OCI-LY7 (cell line): ENCODE measurements at regions not wholly inside any gene's neighbourhood (a gene's known extent, or its start where the extent isn't known, plus 50 kb on each side); places are given as distances from the start of the nearest gene placed in this dataset.

Experiments
- BruUV-seq: library from RNA; stranded (reverse); fragments of 400-500 nt; replicated peaks from 2 replicates; lab custom pipeline; 2021; lab: Mats Ljungman, UMichigan
- CTCF ChIA-PET: fragments of 300-600 bp; sonication (Branson Sonifier 250); formaldehyde crosslinking; loops from one replicate; lab custom pipeline; 2022; ENCODE audit warnings: antibody characterized with exemption; ENCODE audit not compliant: unreplicated experiment; lab: Charles Lee
- POLR2A ChIA-PET: fragments of 300-600 bp; sonication (Branson Sonifier 250); formaldehyde crosslinking; loops from one replicate; lab custom pipeline; 2022; ENCODE audit warnings: antibody characterized with exemption; lab: Charles Lee
- DNase-seq: peaks from one replicate; pipeline ENCODE4 v3.0.0-alpha.2; 2015; ENCODE audit warnings: low spot score
- H2AFZ ChIP-seq: fragments of 200-600 bp; sonication (generic), shearing (Covaris generic); 2 replicates; pipeline ENCODE4 v1.6.1; 2014; ENCODE audit warnings: mild to moderate bottlenecking, antibody characterized with exemption, low read length, moderate library complexity
- H3K27ac ChIP-seq: fragments of 200-600 bp; sonication (generic); 2 replicates; pipeline ENCODE4 v1.5.1; 2014; ENCODE audit warnings: mixed run types, low read depth, mild to moderate bottlenecking, moderate library complexity, low read length, inconsistent platforms; ENCODE audit not compliant: poor library complexity, severe bottlenecking
- H3K36me3 ChIP-seq: fragments of 200-600 bp; sonication (generic); 2 replicates; pipeline ENCODE4 v1.6.1; 2014; ENCODE audit warnings: mild to moderate bottlenecking, antibody characterized with exemption, low read length, moderate library complexity, mixed read lengths; ENCODE audit not compliant: insufficient read depth
- H3K4me1 ChIP-seq: fragments of 200-600 bp; sonication (generic); 2 replicates; pipeline ENCODE4 v1.5.1; 2014; ENCODE audit warnings: mild to moderate bottlenecking, low read length; ENCODE audit not compliant: insufficient read depth, poor library complexity, severe bottlenecking
- H3K4me2 ChIP-seq: fragments of 200-600 bp; sonication (generic); 2 replicates; pipeline ENCODE4 v1.6.1; 2014; ENCODE audit warnings: mild to moderate bottlenecking, low read length
- H3K4me3 ChIP-seq: fragments of 200-600 bp; sonication (generic); 2 replicates; pipeline ENCODE4 v1.5.1; 2014; ENCODE audit warnings: mild to moderate bottlenecking, low read depth, low read length; ENCODE audit not compliant: poor library complexity, severe bottlenecking
- H3K79me2 ChIP-seq: fragments of 200-600 bp; sonication (generic); 2 replicates; pipeline ENCODE4 v1.6.1; 2016; ENCODE audit warnings: low read depth, mild to moderate bottlenecking, low read length, moderate library complexity, mixed read lengths; ENCODE audit not compliant: insufficient read depth
- H3K9me2 ChIP-seq: fragments of 200-600 bp; sonication (generic); 2 replicates; pipeline ENCODE4 v1.6.1; 2016; ENCODE audit warnings: mild to moderate bottlenecking, low read length, mixed read lengths; ENCODE audit not compliant: insufficient read depth
- H3K9me3 ChIP-seq: fragments of 200-600 bp; sonication (generic); 2 replicates; pipeline ENCODE4 v1.6.1; 2014; ENCODE audit warnings: mild to moderate bottlenecking, mixed run types, low read length, mixed read lengths
- H4K20me1 ChIP-seq: fragments of 200-600 bp; sonication (generic); 2 replicates; pipeline ENCODE4 v1.6.1; 2014; ENCODE audit warnings: mild to moderate bottlenecking, antibody characterized with exemption, low read length, moderate library complexity, mixed read lengths; ENCODE audit not compliant: insufficient read depth
- CTCF ChIP-seq: fragments of 200-600 bp; sonication (generic); conservative IDR thresholded peaks from 2 replicates; pipeline ENCODE4 v1.5.1; 2014; ENCODE audit warnings: mild to moderate bottlenecking, antibody characterized with exemption, low read length, moderate library complexity, mixed read lengths
- EZH2phosphoT487 ChIP-seq: fragments of 200-600 bp; sonication (generic); IDR thresholded peaks from 2 replicates; pipeline ENCODE4 v1.6.1; 2018; ENCODE audit warnings: low read depth, borderline replicate concordance, mild to moderate bottlenecking, mixed run types, antibody characterized with exemption, low read length, moderate library complexity, mixed read lengths
- intact Hi-C: fragments of 100-400 bp; cut with micrococcal nuclease; formaldehyde crosslinking; loops from one replicate; pipeline ENCODE4 v1.10.0; 2022; ENCODE audit not compliant: unreplicated experiment

- Histone ChIP-seq H3K27ac (no peak overlapping the region), H3K36me3 (no peaks in the 10 kb centered on the region), H4K20me1 (no peaks in the 10 kb centered on the region), H2AFZ (no peak overlapping the region), H3K4me2 (no peak overlapping the region), H3K9me3 (no peaks in the 10 kb centered on the region), H3K79me2 (no peaks in the 10 kb centered on the region), H3K4me1 (no peaks in the 10 kb centered on the region), H3K9me2 (no peaks in the 10 kb centered on the region), H3K4me3 (no peak overlapping the region)
- no peak for DNase-seq
- POLR2A ChIA-PET, result interaction anchor here (0.5 to 0.8 kb wide), 2 partner anchors 9 to 53 kb away, joined by 3 read pairs; no protein-coding TSS in a partner anchor
- TF ChIP-seq CTCF, result no peak
- intact Hi-C loops, result no loop called here
- BruUV-seq, result no TSS peak
- CTCF ChIA-PET, result no interaction called here
Observed at GRCh38 chr5:98110282-98110691, 663.2 kb upstream of the RGMB start.

GRCh38 chr5:98110791-98111190, 662.7 kb upstream of the RGMB start:
- Histone ChIP-seq H3K4me2 (no peak overlapping the region), H3K9me3 (no peaks in the 10 kb centered on the region), H3K36me3 (no peaks in the 10 kb centered on the region), H4K20me1 (no peaks in the 10 kb centered on the region), H3K27ac (no peak overlapping the region), H2AFZ (no peak overlapping the region), H3K79me2 (no peaks in the 10 kb centered on the region), H3K9me2 (no peaks in the 10 kb centered on the region), H3K4me1 (no peaks in the 10 kb centered on the region), H3K4me3 (no peak overlapping the region)
- TF ChIP-seq CTCF (no peak), EZH2phosphoT487 (no peak)
- ChIA-PET CTCF (interaction anchor here (0.5 kb wide), 1 partner anchor 124 kb away, joined by 3 read pairs; no protein-coding TSS in a partner anchor), POLR2A (interaction anchor here (0.5 kb wide), 1 partner anchor 53 kb away, joined by 3 read pairs; no protein-coding TSS in a partner anchor)
- DNase-seq, result no peak
- no TSS peak for BruUV-seq
- intact Hi-C loops, result no loop called here

GRCh38 chr5:98111686-98112085, 661.8 kb upstream of the RGMB start:
- no peaks in the 10 kb centered on the region for H3K79me2 ChIP-seq
- POLR2A ChIA-PET, result no interaction called here
- TF ChIP-seq EZH2phosphoT487, result no peak
- H3K27ac ChIP-seq, result no peak overlapping the region
- no peaks in the 10 kb centered on the region for H3K36me3 ChIP-seq
- CTCF ChIA-PET, result no interaction called here
- H2AFZ ChIP-seq, result no peak overlapping the region
- intact Hi-C loops, result no loop called here
- no peaks in the 10 kb centered on the region for H3K9me3 ChIP-seq
- DNase-seq, result no peak
- no peak overlapping the region for H3K4me2 ChIP-seq
- no peaks in the 10 kb centered on the region for H3K9me2 ChIP-seq
- no peak overlapping the region for H3K4me3 ChIP-seq
- no TSS peak for BruUV-seq
- H4K20me1 ChIP-seq, result no peaks in the 10 kb centered on the region
- no peaks in the 10 kb centered on the region for H3K4me1 ChIP-seq
